GM21529 (cell line): ENCODE measurements at regions not wholly inside any gene's neighbourhood (a gene's known extent, or its start where the extent isn't known, plus 50 kb on each side); places are given as distances from the start of the nearest gene placed in this dataset.

Source experiments
- ATAC-seq: cut with Tn5 transposase; IDR thresholded peaks from one replicate; pipeline ENCODE4 v1.9.1; 2021; ENCODE audit not compliant: unreplicated experiment

DNA sequence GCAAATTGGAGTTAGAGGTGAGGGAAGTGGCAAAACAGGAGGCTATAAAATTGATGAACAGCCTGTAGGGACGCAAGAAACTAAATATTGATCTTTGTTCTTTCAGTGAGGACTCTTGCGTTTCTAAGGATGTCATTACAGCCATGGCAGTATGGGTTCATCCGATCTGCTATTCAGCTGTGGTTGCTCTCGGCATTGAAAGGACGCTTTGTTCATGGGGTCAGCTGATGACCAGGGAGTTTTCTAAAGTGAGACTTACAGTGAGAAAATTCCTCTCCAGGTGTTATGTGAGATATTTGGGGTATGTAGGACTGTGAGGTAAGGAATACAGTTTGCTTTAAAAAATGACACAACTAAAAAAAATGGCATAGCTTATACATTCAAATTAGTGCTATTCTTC lies 52.7 kb upstream of the PELI1 start:
- ATAC-seq, result no peak

DNA sequence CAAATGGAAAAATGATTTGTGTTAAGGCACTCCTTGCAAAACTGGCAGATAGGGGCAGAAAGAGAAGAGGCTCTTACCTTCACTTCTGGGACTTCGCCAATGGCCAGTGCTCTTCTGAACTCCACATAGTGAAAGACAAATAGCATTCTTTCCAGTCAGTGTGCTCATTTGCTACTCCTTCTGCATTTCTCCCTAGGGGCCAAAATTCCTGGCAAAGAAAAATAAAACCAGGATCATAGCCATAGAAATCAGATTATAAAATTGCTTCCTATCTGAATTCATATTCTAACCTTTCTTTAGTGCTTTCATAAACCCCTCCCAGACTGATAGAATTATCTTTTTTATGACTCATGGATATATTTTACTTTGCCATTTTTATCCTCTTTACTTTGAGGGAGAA lies 56.9 kb upstream of the PELI1 start:
- ATAC-seq, result no peak

DNA sequence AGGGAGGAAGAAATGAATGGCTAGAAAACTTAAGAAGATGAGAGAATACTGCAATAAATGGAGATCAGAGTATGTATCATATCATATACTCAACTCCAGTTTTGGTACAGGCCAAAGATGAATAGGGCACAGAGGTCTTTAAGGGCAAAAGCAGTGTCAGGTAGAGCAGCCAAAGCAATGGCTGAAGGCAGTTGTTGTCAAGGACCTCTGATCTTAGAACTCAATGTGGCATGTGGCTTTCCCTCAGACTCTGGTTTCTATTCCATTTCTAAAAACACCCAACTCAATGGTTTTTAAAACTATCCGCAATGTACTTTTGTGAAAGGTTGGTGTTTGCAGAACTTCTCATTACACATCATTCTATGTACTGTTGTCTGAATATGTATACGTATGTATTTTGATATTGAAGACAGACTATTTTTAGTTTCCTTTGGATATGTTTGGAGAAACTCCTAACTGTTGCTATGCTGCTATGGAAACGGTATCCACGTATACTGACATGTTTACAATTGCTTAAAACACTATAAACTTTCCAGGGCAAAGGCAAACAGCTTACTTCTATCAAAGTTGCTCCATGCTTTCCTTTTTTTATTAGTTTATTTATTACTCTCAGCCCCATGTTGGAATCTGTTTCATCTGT lies 58.1 kb upstream of the PELI1 start:
- no peak for ATAC-seq

DNA sequence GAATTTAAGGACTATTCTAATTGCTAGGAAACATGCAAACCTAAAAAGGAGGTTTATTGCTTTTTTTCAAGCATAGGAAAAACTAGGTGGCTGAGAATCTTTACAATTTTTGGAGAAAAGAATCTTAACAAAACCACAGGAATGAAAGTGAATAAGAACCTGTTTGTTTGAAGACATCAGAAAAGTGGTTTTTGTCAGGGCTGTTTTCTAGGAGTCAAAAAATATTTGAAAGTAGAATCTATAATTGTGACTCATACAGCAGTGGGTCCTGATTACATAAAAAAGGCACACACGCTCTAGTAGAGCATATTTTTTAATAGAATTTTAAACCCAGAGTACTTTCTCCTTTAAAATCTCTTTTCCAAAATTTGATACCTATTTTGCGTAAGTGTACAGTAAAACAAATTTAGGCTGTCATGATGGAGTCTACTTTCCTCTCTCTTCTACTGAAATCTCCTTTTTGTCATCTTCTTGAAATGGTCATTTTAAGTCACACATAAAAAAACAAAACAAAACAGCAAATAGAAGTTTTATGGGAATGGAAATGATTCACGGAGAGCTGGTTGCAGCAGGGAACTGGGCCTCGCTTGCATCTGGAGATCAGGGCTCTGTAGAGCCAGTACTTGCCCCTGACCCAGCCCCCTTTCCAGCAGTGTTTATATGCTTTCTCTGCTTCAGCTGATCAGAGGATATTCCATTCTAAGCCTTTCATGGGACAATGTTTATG lies 59.1 kb upstream of the PELI1 start:
- ATAC-seq, result no peak

DNA sequence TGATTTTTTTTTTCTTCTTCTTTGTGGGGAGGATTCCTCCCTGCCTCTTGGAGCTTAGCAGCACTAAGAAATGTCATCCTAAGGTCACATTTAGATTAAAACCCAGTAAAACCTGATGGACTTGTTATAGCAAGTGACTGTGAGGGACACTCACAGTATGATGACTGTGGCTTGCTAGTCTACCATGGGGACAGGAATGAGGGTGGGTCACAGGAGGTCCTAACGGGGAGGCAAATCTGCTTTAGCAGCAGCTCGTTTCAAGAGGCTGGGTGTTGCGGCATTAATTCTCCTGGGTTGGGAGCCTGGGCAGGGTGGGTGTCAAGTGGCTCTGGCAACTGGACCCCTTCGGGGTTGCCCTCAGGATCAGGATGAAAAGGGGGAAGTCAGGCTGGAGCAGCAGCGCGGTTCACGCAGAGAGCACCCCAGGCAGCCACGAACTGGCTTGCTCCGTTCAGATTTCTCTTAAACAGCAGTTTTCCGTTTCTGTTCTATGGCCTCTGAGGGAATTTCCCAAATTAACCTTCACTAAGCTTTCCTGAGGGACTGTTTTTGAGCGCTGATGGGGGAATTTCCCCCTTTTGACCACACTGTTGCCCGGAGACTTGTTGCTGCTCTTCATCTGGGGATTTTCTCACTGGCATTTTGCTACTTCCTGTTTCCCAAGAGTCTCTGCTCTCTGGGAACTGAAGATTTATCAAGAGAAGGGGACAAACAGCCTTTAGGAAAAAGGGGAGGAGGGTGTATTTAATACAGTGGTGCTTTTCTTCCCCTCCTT lies 59.8 kb upstream of the PELI1 start:
- ATAC-seq, result peak; percentile 81

DNA sequence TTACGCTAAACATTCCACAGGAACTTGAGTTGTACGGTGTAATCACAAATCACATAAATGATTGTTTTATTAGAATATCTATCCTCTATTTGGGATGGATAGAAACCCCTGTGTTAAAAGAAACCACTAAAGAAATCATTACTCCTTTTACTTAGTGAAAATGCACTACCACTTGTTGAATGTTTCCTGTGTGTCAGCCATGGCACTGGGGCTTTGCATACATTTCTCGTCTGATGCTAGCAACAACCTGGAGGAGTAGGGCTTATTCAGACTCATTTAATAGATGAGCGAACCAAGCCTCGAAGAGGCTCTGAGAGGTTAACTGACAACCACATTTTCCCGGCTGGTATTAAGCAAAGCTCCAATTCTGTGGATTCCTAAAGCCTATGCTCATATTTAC lies 60.5 kb upstream of the PELI1 start:
- ATAC-seq, result no peak

DNA sequence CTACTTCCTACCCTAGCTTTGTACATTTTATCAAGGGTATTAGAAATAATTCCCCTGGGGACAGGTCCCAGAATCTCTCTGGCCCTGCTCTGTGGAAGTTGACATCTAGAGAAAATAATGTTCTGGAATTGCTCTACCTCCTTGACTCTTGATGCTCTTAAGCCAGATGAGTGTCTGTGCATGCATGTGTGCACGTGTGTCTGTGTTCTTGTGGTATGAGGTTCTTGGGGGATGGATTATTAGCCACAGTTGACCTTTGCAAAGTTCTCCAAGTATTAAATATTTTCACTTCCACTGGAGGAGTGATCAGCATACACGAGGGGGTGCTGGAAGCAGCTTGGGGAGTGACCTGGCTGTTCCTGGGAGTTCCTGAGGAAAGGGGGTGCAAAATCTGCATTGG lies 61.2 kb upstream of the PELI1 start:
- ATAC-seq, result no peak

DNA sequence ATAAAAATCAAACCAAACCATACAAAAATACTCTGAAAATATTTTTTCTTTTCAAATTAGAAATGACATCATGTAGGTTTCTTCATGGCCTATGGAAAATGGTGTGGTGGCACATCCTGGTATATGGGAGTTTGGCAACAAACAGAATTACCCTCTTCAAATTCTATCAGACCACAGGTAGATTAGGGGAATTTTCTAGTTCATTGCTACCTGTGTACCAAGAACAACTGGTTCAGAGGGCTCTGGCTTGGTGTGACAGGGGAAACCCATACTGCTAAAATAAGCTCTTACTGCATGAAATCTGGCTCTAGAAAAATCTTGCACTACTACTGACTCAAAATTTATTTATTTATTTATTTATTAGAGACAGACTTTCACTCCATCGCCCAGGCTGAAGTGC lies 63.4 kb upstream of the PELI1 start:
- no peak for ATAC-seq

DNA sequence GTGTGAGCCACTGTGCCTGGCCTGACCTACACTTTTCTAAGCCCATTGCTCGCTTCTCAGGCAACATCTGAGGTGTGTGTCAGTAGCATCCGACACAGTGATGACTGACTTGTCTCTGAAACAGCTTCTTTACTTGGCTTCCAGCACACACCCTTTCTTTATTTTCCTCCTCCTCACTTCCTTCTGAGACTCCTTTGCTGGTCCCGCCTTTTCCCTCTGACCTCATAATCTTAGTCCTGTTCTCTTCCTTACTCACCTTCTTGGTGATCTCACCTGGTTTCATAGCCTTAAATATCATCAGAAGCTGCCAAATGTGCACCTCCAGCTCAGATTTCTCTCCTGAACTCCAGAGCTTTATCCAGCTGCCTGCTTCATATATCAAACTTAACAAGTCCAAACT lies 66.6 kb upstream of the PELI1 start:
- no peak for ATAC-seq

DNA sequence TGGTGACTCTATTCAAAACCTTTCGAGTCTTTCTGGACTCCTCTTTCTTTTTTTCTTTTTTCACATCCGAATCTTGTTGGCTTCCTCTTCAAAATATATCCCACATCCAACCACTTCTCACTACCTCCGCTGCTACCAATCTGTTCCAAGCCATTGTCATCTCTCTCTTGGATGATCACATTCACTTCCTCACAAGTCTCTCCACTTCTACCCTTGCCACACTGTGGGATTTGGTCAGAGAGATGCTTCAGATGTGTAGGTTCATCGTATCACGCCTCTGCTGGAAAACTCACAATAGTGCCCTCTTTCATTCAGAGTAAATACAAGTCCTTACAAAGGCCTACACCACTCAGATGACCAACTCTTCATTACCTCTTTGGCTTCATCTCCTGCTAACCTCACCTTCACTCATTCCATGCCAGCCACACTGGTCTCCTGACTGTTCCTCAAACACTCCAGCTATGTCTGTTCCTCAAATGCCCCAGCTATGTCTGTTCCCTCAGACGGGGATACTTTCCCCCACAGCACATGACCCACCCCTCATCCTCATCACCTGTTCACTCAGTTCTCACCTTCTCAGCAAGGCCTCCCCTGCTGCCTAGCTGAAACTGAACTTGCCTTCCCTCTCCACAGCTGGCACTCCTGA lies 67.2 kb upstream of the PELI1 start:
- no peak for ATAC-seq

DNA sequence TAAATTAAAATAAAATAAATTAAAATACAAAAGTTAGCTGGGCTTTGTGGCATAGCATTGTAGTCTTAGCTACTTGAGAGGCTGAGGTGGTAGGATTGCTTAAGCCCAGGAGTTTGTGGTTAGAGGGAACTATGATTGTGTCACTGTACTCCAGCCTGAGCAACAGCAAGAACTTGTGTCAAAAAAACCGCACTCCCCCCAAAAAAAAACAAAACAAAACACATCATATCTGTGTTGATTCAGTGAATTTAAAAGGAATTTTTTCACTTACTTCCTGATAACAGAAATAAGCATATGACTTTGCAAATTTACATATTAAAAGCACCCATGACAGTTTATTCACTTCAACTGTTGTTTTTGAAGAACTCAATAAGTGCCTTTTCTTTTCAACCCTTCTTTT lies 68.1 kb upstream of the PELI1 start:
- no peak for ATAC-seq

DNA sequence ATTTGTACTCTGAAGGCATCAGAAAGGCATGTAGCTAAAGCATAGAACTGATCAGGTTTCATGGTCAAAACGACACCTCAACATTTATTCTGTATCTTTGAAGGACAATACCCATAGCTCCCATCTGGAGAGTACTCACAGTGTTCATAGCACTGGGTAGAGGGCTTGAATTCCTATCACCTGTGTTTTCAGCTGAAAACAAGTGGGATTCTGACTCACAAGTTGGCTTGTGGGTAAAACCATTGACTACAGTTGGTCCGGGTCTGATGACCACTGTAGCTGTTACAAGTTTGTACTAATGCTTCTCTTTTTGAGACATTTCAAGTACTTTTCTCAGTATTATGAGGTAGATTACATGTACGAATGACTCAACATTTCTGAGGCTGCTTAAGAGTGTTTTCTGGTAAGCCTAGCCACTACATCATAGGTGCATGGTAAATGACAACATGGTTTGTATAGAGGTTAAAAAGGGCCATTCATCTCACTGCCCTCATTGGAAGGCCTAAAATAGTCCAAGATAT lies 68.6 kb upstream of the PELI1 start:
- ATAC-seq, result no peak

DNA sequence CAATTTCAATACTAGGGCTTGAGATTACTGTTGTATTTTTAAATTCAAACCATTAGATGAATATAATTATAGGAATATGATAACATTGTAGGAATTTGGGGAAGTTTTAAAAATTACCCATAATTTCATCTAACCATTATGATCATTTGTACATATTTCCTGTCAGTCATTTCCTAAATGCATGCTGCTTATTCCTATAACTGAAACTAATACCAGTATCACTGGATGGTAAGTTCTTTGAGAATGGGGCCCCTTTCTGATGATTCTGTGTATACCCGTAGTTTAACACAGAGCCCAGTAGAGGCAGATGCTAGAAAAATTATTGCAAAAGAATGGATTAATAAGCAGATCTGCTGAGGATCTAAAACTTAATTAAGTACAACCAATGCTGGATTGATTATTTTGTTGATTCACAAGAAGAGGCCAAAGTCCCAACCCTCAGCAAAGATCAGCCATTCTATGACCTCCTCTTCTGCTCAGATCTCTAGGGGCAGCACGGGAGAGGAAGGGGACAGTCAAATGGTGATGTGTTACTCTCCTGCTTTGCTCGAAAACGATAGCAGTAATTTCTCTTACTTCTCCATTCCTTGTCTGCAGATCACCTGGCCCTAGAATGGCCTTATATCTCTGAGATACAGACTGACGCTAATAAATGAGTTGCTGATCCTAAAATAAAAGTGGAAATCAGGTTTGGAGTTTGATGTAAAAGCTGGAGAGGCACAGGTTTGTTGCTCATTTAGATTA lies 69.5 kb upstream of the PELI1 start:
- peak; percentile 55 for ATAC-seq

DNA sequence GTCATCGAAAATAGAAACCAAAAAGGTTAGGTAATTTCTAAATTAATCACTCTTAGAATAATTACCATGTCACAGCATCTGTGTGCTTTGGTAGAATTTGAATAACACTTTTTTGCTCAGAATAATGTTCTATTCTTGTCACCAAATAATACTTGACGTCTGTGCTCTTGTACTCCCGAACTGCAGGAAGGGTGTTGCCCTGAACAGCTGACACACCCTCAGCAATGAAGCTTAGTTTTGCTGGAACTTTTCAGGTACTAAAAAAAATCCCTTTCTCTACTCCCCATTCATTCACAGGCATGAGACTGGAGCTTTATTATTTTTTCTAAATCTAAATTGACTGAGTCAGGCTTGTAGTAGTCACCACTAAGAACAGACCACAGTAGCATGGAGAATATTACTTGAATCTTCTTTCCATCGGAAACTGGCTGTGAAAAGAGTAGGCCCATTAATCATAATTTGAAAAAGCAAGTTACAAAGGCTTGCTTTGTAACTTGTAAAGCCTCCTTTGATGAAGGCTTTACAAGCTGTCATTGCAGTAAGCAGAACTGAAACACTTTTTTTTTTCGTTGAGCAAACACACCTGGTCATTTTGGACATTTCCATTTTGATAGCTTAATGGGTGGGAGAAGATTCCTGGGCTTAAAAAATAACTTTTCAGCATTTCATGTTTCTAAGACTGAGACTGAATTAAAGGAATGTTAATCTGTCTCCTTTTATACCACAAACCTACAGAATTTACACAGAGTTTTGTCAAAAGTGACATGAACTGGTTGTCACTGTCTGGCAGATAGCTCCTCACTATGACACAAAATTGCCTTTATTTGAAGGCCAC lies 70.3 kb upstream of the PELI1 start:
- ATAC-seq, result peak; percentile 56

DNA sequence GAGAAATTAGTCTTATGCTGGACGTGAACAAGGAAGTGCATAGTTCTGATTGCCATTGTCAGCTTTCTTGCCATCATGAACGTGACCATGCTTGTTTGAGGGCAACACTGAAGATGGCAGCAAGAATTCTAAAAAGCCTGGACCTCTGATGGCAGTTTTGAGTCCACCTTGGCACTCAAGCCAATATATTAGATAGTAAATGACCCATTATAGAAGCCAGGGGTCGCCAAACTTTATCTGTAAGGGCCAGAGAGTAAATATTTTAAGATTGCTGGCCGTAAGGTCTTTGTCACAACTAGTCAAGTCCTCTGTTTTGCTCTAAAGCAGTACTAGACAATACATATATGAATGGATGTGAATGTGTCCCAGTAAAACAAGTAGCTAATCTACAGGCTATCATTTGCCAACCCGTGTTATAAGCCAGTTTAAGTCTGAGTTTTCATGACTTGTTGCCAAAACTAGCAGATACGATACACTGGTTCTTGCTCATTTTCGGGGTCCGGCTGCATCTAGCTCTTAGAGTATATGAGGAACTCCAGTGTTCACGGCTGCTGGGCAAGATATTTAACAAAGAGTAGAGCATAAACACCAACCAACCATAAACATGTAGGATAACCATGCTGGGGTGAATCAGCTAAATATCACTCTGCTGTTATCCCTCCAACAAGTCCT lies 73.1 kb upstream of the PELI1 start:
- ATAC-seq, result no peak

DNA sequence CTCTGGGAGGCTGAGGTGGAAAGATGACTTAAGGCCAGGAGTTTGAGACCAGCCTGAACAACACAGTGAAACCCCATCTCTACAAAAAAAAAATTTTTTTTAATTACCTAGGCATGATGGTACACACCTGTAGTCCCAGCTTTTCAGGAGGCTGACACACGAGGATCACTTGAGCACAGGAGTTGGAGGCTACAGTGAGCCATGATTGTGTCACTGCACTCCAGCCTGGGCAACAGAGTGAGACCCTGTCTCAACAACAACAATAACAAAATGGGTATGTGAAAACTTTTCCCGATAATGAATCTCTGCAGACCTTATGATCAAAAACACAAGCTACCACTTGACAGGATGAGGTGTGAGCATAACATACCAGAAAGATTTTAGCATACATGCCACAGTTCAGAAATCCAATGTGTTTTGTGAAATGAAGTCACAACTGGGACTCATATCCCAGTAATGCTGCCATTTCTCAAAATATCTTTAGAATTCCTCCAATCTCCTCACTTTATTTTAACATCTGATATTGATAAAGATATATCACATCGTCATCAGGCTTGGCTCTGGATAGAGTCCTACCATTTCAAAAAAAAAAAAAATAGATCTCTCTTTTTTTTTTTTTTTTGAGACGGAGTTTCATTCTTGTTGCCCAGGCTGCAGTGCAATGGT lies 74.0 kb upstream of the PELI1 start:
- ATAC-seq, result no peak

DNA sequence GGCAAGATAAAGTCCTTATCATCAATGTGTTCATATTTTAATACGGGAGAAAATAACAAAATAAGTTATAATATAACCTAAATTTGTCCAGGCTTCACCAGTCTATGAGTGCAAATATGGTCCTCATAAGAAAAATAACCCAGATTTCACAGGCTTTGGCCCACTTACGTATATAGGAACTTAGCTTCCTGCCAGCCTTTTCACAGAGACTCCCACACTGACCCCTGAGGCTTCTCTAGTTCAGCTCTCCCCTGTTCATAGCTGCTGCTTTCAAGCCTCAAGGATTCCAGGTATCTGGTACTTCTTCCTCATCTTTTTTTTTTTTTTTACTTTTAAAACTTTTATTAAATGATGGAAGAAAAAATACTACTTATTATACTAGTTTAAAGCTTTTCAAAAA lies 74.9 kb upstream of the PELI1 start:
- ATAC-seq, result no peak

DNA sequence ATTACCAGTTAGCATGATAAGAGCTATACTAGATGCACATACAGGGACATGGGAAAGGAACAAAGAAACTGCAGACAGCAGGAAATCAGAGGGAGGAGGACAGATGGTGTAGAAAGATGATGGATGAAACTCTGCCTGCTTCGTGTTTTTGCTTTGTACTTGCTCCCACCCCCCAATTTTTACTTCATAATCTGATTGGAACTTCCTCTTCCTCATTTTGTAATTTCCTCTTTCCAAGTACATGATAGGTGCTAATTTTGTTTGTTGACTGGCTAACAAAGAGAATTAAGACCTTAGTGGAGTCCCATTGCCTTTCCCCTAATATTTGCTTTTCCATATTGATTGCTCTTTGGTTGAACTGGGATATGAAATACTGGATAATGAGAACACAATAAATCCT lies 76.0 kb upstream of the PELI1 start:
- no peak for ATAC-seq
